HepG2 (cell line): ENCODE measurements at regions not wholly inside any gene's neighbourhood (a gene's known extent, or its start where the extent isn't known, plus 50 kb on each side); places are given as distances from the start of the nearest gene placed in this dataset.

Experiments used
- ATAC-seq: fragments of 200-7000 bp; cut with Tn5 transposase; 3 replicates; pipeline ENCODE4 v1.9.1; 2020; ENCODE audit warnings: mild to moderate bottlenecking, moderate library complexity
- BruUV-seq: library from RNA; stranded (reverse); fragments of 400-500 nt; replicated peaks from 2 replicates; lab custom pipeline; 2021; lab: Mats Ljungman, UMichigan
- CTCF ChIA-PET: fragments of 300-600 bp; formaldehyde crosslinking; extraction: SDS; loops from one replicate; lab custom pipeline; 2021; ENCODE audit warnings: low total read pairs, inconsistent platforms, low intra/inter-chr PET ratio; lab: Yijun Ruan, JAX
- POLR2A ChIA-PET: fragments of 350-600 bp; sonication (Branson Sonifier 250); formaldehyde crosslinking; loops from one replicate; lab custom pipeline; 2020; ENCODE audit warnings: antibody characterized with exemption, inconsistent platforms; lab: Yijun Ruan, JAX
- DNase-seq: peaks from one replicate; pipeline ENCODE4 v3.0.0-alpha.2; 2015; ENCODE audit warnings: low spot score
- FAIRE-seq: peaks from 3 replicates; lab custom pipeline; 2011; peaks lifted over from hg19 to GRCh38; lab: Jason Lieb, UNC
- H2AFZ ChIP-seq: one replicate; pipeline ENCODE4 v1.6.1; 2011; ENCODE audit warnings: low read length, inconsistent platforms
- H3K27ac ChIP-seq: fragments of 300-600 bp; 3 replicates; pipeline ENCODE4 v1.8.0; 2011; ENCODE audit warnings: mixed run types, mild to moderate bottlenecking, mixed read lengths, low read length, inconsistent platforms; ENCODE audit not compliant: insufficient read depth; ENCODE audit errors: extremely low read length
- H3K27me3 ChIP-seq, 2 experiments: fragments of 200-600 bp in 1 of 2; 2 replicates in 1 of 2; 3 replicates in 1 of 2; pipeline versions ENCODE4 v1.6.0 to v1.8.0; 2011; ENCODE audit warnings: low read length in 2 of 2, mild to moderate bottlenecking in 2 of 2, moderate library complexity in 2 of 2, inconsistent platforms in 1 of 2; ENCODE audit not compliant: insufficient read depth in 2 of 2, control insufficient read depth in 1 of 2
- H3K36me3 ChIP-seq, 2 experiments: fragments of 200-600 bp in 1 of 2; replicated peaks in 1 of 2; 2 replicates in 1 of 2; 3 replicates in 1 of 2; pipeline versions ENCODE4 v1.5.1 to v1.8.0; 2011; ENCODE audit warnings: low read length in 2 of 2, inconsistent platforms in 1 of 2; ENCODE audit not compliant: insufficient read depth in 2 of 2, control insufficient read depth in 1 of 2
- H3K4me1 ChIP-seq: 2 replicates; pipeline ENCODE4 v1.5.1; 2012; ENCODE audit warnings: low read length, inconsistent platforms; ENCODE audit not compliant: insufficient read depth
- H3K4me2 ChIP-seq: 2 replicates; pipeline ENCODE4 v1.6.0; 2011; ENCODE audit warnings: low read depth, low read length, inconsistent platforms
- H3K4me3 ChIP-seq, 3 experiments: fragments of 200-600 bp in 1 of 3; sonication (generic), shearing (Covaris generic) in 1 of 3; replicated peaks in 1 of 3; 2 replicates each; pipeline ENCODE4 v1.5.1; 2011 to 2016; ENCODE audit warnings: low read length in 3 of 3, inconsistent platforms in 2 of 3, low read depth in 2 of 3, mild to moderate bottlenecking in 2 of 3, control low read depth in 1 of 3, mixed read lengths in 1 of 3; ENCODE audit not compliant: insufficient read depth in 1 of 3
- H3K79me2 ChIP-seq: one replicate; pipeline ENCODE4 v1.6.1; 2011; ENCODE audit warnings: low read length, inconsistent platforms; ENCODE audit not compliant: insufficient read depth
- H3K9ac ChIP-seq: 2 replicates; pipeline ENCODE4 v1.6.0; 2011; ENCODE audit warnings: mild to moderate bottlenecking, low read depth, low read length, inconsistent platforms; ENCODE audit not compliant: insufficient read depth
- H3K9me3 ChIP-seq: 2 replicates; pipeline ENCODE4 v1.5.1; 2012; ENCODE audit warnings: mild to moderate bottlenecking, low read length
- H4K20me1 ChIP-seq: 2 replicates; pipeline ENCODE4 v1.6.0; 2011; ENCODE audit warnings: inconsistent platforms, mild to moderate bottlenecking, low read length, moderate library complexity; ENCODE audit not compliant: insufficient read depth
- AGO1 ChIP-seq: fragments of 200-400 bp; formaldehyde crosslinking; IDR thresholded peaks from 2 replicates; pipeline ENCODE4 v1.6.1; 2017; ENCODE audit warnings: mild to moderate bottlenecking, low read depth, low read length, moderate library complexity; ENCODE audit not compliant: poor library complexity, severe bottlenecking
- ATF7 ChIP-seq, 2 experiments: fragments of 450-650 bp in 1 of 2; sonication (generic) in 1 of 2; formaldehyde crosslinking in 1 of 2; IDR thresholded peaks; 2 replicates each; pipeline versions ENCODE4 v1.4.0 to v1.6.1; 2016 to 2020; ENCODE audit warnings: antibody characterized with exemption in 1 of 2, mild to moderate bottlenecking in 1 of 2, missing genetic modification reagents in 1 of 2
- BHLHE40 ChIP-seq: IDR thresholded peaks from 2 replicates; pipeline ENCODE4 v1.6.1; 2011; ENCODE audit warnings: low read length, improper control_type of control experiment
- ERF ChIP-seq: IDR thresholded peaks from 2 replicates; pipeline ENCODE4 v1.6.1; 2018; ENCODE audit warnings: missing biosample characterization, missing genetic modification reagents
- FOXP1 ChIP-seq, 2 experiments: fragments of 450-650 bp in 1 of 2; IDR thresholded peaks; 2 replicates each; pipeline ENCODE4 v1.6.1; 2017 to 2018; ENCODE audit warnings: antibody characterized with exemption in 1 of 2
- HNRNPK ChIP-seq: fragments of 200-400 bp; formaldehyde crosslinking; IDR thresholded peaks from 2 replicates; pipeline ENCODE4 v1.6.1; 2018; ENCODE audit warnings: low read length, low read depth, moderate library complexity, mild to moderate bottlenecking; ENCODE audit not compliant: poor library complexity, severe bottlenecking
- MAFG ChIP-seq: sonication (generic); formaldehyde crosslinking; IDR thresholded peaks from 2 replicates; pipeline ENCODE4 v1.5.1; 2020; ENCODE audit warnings: mild to moderate bottlenecking, missing genetic modification reagents
- NFYB ChIP-seq: sonication (generic); formaldehyde crosslinking; IDR thresholded peaks from 2 replicates; pipeline ENCODE4 v1.4.0; 2020; ENCODE audit warnings: missing genetic modification reagents
- PHF20 ChIP-seq: sonication (generic); formaldehyde crosslinking; IDR thresholded peaks from 2 replicates; pipeline ENCODE4 v1.5.0; 2020; ENCODE audit warnings: mild to moderate bottlenecking, missing genetic modification reagents
- SRSF9 ChIP-seq: fragments of 200-400 bp; formaldehyde crosslinking; IDR thresholded peaks from 2 replicates; pipeline ENCODE4 v1.6.1; 2018; ENCODE audit warnings: borderline replicate concordance, mild to moderate bottlenecking, low read depth, low read length; ENCODE audit not compliant: insufficient read depth, poor library complexity, severe bottlenecking
- ZBTB3 ChIP-seq: sonication (generic); formaldehyde crosslinking; IDR thresholded peaks from 2 replicates; pipeline ENCODE4 v1.4.0; 2020; ENCODE audit warnings: low read depth, mild to moderate bottlenecking, moderate library complexity, missing genetic modification reagents, borderline replicate concordance
- ZKSCAN1 ChIP-seq: fragments of 150-350 bp; IDR thresholded peaks from 2 replicates; pipeline ENCODE4 v1.6.1; 2014; ENCODE audit warnings: low read length
- ZNF430 ChIP-seq: sonication (generic); formaldehyde crosslinking; IDR thresholded peaks from 2 replicates; pipeline ENCODE4 v1.9.0; 2021; ENCODE audit warnings: mild to moderate bottlenecking, missing genetic modification reagents
- ZNF563 ChIP-seq: sonication (generic); formaldehyde crosslinking; IDR thresholded peaks from 2 replicates; pipeline ENCODE4 v1.8.0; 2022; ENCODE audit warnings: mild to moderate bottlenecking, moderate library complexity, missing genetic modification reagents
- ZNF776 ChIP-seq: sonication (generic); formaldehyde crosslinking; IDR thresholded peaks from 2 replicates; pipeline ENCODE4 v1.4.0; 2020; ENCODE audit warnings: mild to moderate bottlenecking, missing genetic modification reagents
- WGBS: methylation state at CpG from one replicate; pipeline ENCODE4 v1.1.6; 2017; ENCODE audit warnings: low lambda C conversion rate; 5-methylcytosine and 5-hydroxymethylcytosine counted together
- in situ Hi-C: cut with HindIII; loops from 2 replicates; pipeline ENCODE4 v1.10.0; 2017; ENCODE audit warnings: low pct_unique_long_range_greater_than_20kb; ENCODE audit not compliant: extremely low pct_ligation_motif_present
- intact Hi-C: fragments of 100-400 bp; cut with micrococcal nuclease; formaldehyde crosslinking; loops from one replicate; pipeline ENCODE4 v1.10.0; 2022; ENCODE audit not compliant: unreplicated experiment
- TF ChIP-seq, protein P1 (sequence below): sonication (generic); formaldehyde crosslinking; IDR thresholded peaks from 2 replicates; pipeline ENCODE4 v1.8.0; 2022; ENCODE audit warnings: mild to moderate bottlenecking, missing genetic modification reagents; ENCODE audit not compliant: insufficient replicate concordance
- TF ChIP-seq, protein P2 (sequence below): sonication (generic); formaldehyde crosslinking; IDR thresholded peaks from 2 replicates; pipeline ENCODE4 v1.4.0; 2020; ENCODE audit warnings: mild to moderate bottlenecking, low read depth, missing genetic modification reagents
- TF ChIP-seq, protein P3 (sequence below): sonication (generic); formaldehyde crosslinking; IDR thresholded peaks from 2 replicates; pipeline ENCODE4 v1.5.1; 2020; ENCODE audit warnings: missing genetic modification reagents, mild to moderate bottlenecking, borderline replicate concordance

DNA sequence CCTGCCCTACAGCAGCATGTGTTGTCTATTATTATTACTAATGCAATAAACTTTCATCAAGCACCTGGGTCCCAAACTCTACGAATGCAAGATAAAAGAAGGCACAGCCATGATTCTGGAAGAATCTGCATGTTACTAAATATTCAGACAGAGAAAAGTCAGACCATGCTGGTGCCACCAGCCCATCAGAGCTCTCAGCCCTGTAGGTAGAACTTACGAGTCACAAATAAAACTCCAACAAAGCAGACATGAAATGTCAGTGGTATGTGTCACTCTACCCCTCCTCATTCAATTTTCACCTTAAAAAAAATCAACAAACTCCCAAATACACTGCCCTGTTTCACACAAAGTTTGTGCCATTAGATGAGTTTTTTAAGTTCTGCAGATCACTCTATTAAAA lies 62.4 kb upstream of the TIAM1 start:
- TF ChIP-seq ZBTB3 = no peak
- no peak for TF ChIP-seq FOXP1 (IDR thresholded peaks at IDR 0.05)
- TF ChIP-seq FOXP1 (CRISPR knock-in tag; IDR thresholded peaks at IDR 0.05) = no peak
- no peak for TF ChIP-seq PHF20
- no peak for TF ChIP-seq SRSF9
- no peak for TF ChIP-seq ZNF430 (CRISPR knock-in tag)
- no peak for TF ChIP-seq HNRNPK
- TF ChIP-seq, protein P1, sequence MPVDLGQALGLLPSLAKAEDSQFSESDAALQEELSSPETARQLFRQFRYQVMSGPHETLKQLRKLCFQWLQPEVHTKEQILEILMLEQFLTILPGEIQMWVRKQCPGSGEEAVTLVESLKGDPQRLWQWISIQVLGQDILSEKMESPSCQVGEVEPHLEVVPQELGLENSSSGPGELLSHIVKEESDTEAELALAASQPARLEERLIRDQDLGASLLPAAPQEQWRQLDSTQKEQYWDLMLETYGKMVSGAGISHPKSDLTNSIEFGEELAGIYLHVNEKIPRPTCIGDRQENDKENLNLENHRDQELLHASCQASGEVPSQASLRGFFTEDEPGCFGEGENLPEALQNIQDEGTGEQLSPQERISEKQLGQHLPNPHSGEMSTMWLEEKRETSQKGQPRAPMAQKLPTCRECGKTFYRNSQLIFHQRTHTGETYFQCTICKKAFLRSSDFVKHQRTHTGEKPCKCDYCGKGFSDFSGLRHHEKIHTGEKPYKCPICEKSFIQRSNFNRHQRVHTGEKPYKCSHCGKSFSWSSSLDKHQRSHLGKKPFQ (CRISPR knock-in tag) = no peak
- no peak for TF ChIP-seq MAFG
- no peak for TF ChIP-seq ZNF776 (CRISPR knock-in tag)
- no peak for TF ChIP-seq ZKSCAN1
- TF ChIP-seq AGO1 = no peak
- TF ChIP-seq BHLHE40 = no peak
- no peak for TF ChIP-seq ERF (CRISPR knock-in tag)
- no peak for TF ChIP-seq ATF7 (IDR thresholded peaks at IDR 0.05)
- TF ChIP-seq ATF7 (CRISPR knock-in tag; IDR thresholded peaks at IDR 0.05) = no peak
- TF ChIP-seq, protein P2, sequence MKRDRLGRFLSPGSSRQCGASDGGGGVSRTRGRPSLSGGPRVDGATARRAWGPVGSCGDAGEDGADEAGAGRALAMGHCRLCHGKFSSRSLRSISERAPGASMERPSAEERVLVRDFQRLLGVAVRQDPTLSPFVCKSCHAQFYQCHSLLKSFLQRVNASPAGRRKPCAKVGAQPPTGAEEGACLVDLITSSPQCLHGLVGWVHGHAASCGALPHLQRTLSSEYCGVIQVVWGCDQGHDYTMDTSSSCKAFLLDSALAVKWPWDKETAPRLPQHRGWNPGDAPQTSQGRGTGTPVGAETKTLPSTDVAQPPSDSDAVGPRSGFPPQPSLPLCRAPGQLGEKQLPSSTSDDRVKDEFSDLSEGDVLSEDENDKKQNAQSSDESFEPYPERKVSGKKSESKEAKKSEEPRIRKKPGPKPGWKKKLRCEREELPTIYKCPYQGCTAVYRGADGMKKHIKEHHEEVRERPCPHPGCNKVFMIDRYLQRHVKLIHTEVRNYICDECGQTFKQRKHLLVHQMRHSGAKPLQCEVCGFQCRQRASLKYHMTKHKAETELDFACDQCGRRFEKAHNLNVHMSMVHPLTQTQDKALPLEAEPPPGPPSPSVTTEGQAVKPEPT = no peak
- TF ChIP-seq NFYB = no peak
- TF ChIP-seq ZNF563 (CRISPR knock-in tag) = no peak
- TF ChIP-seq, protein P3, sequence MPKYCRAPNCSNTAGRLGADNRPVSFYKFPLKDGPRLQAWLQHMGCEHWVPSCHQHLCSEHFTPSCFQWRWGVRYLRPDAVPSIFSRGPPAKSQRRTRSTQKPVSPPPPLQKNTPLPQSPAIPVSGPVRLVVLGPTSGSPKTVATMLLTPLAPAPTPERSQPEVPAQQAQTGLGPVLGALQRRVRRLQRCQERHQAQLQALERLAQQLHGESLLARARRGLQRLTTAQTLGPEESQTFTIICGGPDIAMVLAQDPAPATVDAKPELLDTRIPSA = no peak
- no peak for DNase-seq
- no peak for ATAC-seq
- H2AFZ ChIP-seq = no peak overlapping the region
- no peaks in the 10 kb centered on the region for H3K9me3 ChIP-seq
- H3K27ac ChIP-seq = no peak overlapping the region
- no peaks in the 10 kb centered on the region for H3K79me2 ChIP-seq
- H3K27me3 ChIP-seq = peaks cover 0 to 2% of the 10 kb centered on the region in 2 experiments; a peak in 1 of 5 replicates
- ChIA-PET POLR2A (no interaction called here), CTCF (no interaction called here)
- no peaks in the 10 kb centered on the region for H3K36me3 ChIP-seq
- 3% methylated on average over 2 of the region's 2 CpGs for WGBS
- no peaks in the 10 kb centered on the region for H3K4me1 ChIP-seq
- no peak overlapping the region for H3K9ac ChIP-seq
- intact Hi-C loops (no loop called here), in situ Hi-C loops (no loop called here)
- no TSS peak for BruUV-seq
- no peaks in the 10 kb centered on the region for H4K20me1 ChIP-seq
- FAIRE-seq = no peak
- no peak overlapping the region for H3K4me2 ChIP-seq
- H3K4me3 ChIP-seq = no peak overlapping the region
